ENCODE measurements at regions not wholly inside any gene's neighbourhood (a gene's known extent, or its start where the extent isn't known, plus 50 kb on each side); places are given as distances from the start of the nearest gene placed in this dataset.

- intact Hi-C loops (cut with DNase I) = no loop called here
- Histone ChIP-seq H3K9me3 (no peaks in the 10 kb centered on the region), H3K4me1 (ENCODE audit: insufficient read depth) (no peaks in the 10 kb centered on the region), H3K27me3 (no peaks in the 10 kb centered on the region), H3K4me3 (no peak overlapping the region), H3K27ac (no peak overlapping the region), H3K36me3 (no peaks in the 10 kb centered on the region)
- 66 to 80% (median 68%) methylated on average over 6 of the region's 6 CpGs for WGBS, 3 donors
- TF ChIP-seq, protein P1, sequence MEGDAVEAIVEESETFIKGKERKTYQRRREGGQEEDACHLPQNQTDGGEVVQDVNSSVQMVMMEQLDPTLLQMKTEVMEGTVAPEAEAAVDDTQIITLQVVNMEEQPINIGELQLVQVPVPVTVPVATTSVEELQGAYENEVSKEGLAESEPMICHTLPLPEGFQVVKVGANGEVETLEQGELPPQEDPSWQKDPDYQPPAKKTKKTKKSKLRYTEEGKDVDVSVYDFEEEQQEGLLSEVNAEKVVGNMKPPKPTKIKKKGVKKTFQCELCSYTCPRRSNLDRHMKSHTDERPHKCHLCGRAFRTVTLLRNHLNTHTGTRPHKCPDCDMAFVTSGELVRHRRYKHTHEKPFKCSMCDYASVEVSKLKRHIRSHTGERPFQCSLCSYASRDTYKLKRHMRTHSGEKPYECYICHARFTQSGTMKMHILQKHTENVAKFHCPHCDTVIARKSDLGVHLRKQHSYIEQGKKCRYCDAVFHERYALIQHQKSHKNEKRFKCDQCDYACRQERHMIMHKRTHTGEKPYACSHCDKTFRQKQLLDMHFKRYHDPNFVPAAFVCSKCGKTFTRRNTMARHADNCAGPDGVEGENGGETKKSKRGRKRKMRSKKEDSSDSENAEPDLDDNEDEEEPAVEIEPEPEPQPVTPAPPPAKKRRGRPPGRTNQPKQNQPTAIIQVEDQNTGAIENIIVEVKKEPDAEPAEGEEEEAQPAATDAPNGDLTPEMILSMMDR (IDR thresholded peaks at IDR 0.05) = no peak
- TF ChIP-seq POLR2A (IDR thresholded peaks at IDR 0.05) (no peak), EP300 (IDR thresholded peaks at IDR 0.05) (no peak)
- DNase-seq = no peak
Observed at GRCh38 chr4:184900184-184900583, 74.4 kb upstream of the ACSL1 start.

DNA sequence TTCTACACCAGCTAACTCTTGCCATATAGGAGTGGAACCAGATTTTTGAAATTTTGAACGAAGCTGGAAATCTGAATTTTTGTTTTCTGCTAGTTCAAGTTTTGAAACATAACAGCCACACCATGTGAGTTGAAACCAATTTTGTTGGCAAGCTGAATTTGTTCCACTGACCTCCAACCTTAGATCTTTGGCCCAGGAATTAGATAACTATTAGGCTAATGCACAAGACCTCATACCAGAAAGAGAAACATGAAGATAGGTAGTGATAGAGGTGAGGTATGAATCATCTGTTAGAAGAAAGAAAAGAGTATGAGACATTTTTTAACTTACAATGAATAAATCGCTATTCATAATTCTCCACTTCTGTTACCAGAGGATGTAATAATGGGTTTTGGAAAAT, 76.8 kb upstream of the ACSL1 start:
- Histone ChIP-seq H3K27me3 (no peaks in the 10 kb centered on the region), H3K36me3 (no peaks in the 10 kb centered on the region), H3K4me1 (ENCODE audit: insufficient read depth) (no peaks in the 10 kb centered on the region), H3K4me3 (no peak overlapping the region), H3K27ac (no peak overlapping the region), H3K9me3 (no peaks in the 10 kb centered on the region)
- 87 to 97% (median 93%) methylated on average over 2 of the region's 2 CpGs for WGBS, 3 donors
- TF ChIP-seq EP300 (IDR thresholded peaks at IDR 0.05) = no peak
- no peak for TF ChIP-seq POLR2A (IDR thresholded peaks at IDR 0.05)
- TF ChIP-seq, protein P1 (IDR thresholded peaks at IDR 0.05) = no peak
- intact Hi-C loops (cut with DNase I) = no loop called here
- no peak for DNase-seq

GRCh38 chr4:184906480-184907097, 80.8 kb upstream of the ACSL1 start:
- H3K4me3 ChIP-seq = no peak overlapping the region
- TF ChIP-seq, protein P1 (IDR thresholded peaks at IDR 0.05) = no peak
- no peak for TF ChIP-seq POLR2A (IDR thresholded peaks at IDR 0.05)
- no peak for TF ChIP-seq EP300 (IDR thresholded peaks at IDR 0.05)

GRCh38 chr4:184907216-184907615, 81.4 kb upstream of the ACSL1 start:
- Histone ChIP-seq H3K27me3 (no peaks in the 10 kb centered on the region), H3K4me3 (no peak overlapping the region), H3K9me3 (no peaks in the 10 kb centered on the region), H3K36me3 (no peaks in the 10 kb centered on the region), H3K4me1 (ENCODE audit: insufficient read depth) (no peaks in the 10 kb centered on the region), H3K27ac (no peak overlapping the region)
- TF ChIP-seq, protein P1 (IDR thresholded peaks at IDR 0.05) = no peak
- 86 to 88% (median 88%) methylated on average over 1 of the region's 1 CpG for WGBS, 3 donors
- intact Hi-C loops (cut with DNase I) = no loop called here
- DNase-seq = no peak

More at GRCh38 chr4:184906480-184907097, 80.8 kb upstream of the ACSL1 start:
- 76 to 83% (median 77%) methylated on average over 4 of the region's 4 CpGs for WGBS, 3 donors
- no peak for DNase-seq
- no peaks in the 10 kb centered on the region for H3K9me3 ChIP-seq
- no peaks in the 10 kb centered on the region for H3K4me1 ChIP-seq (ENCODE audit: insufficient read depth)
- no peaks in the 10 kb centered on the region for H3K36me3 ChIP-seq
- H3K27me3 ChIP-seq = no peaks in the 10 kb centered on the region
- intact Hi-C loops (cut with DNase I) = no loop called here
- no peak overlapping the region for H3K27ac ChIP-seq

Data from ovary (tissue), 7 donors.